Activated CD8-positive, alpha-beta T cell treated with anti-CD3 and anti-CD28 coated beads for 36 hours (primary cell): ENCODE measurements at regions not wholly inside any gene's neighbourhood (a gene's known extent, or its start where the extent isn't known, plus 50 kb on each side); places are given as distances from the start of the nearest gene placed in this dataset.
"Not testable (repeated sequence)": the region's sequence is repeated elsewhere in the genome, so short reads cannot be mapped to it uniquely, and the experiment has no call there.

Experiments
- ATAC-seq: fragments of 200-7000 bp; cut with Tn5 transposase; one replicate; pipeline ENCODE4 v1.10.0; 2021; ENCODE audit warnings: mild to moderate bottlenecking, moderate library complexity
- CTCF ChIA-PET: fragments of 350-600 bp; sonication (Branson Sonifier 250); formaldehyde crosslinking; loops from one replicate; lab custom pipeline; 2021; ENCODE audit warnings: antibody characterized with exemption; lab: Charles Lee
- POLR2A ChIA-PET: fragments of 350-600 bp; sonication (Branson Sonifier 250); formaldehyde crosslinking; loops from one replicate; lab custom pipeline; 2021; ENCODE audit warnings: antibody characterized with exemption; lab: Charles Lee
- DNase-seq: peaks from one replicate; pipeline ENCODE4 v3.0.0-alpha.2; 2020
- H3K27ac Mint-ChIP-seq: one replicate; pipeline ENCODE4 v1.8.0; 2021; ENCODE audit warnings: mild to moderate bottlenecking, mixed read lengths
- H3K27me3 Mint-ChIP-seq: one replicate; pipeline ENCODE4 v1.8.0; 2021; ENCODE audit warnings: mixed read lengths
- H3K36me3 Mint-ChIP-seq: one replicate; pipeline ENCODE4 v1.8.0; 2021; ENCODE audit warnings: low read depth, mixed read lengths
- H3K4me1 Mint-ChIP-seq: one replicate; pipeline ENCODE4 v1.8.0; 2021; ENCODE audit warnings: low read depth, mixed read lengths
- H3K4me3 Mint-ChIP-seq: one replicate; pipeline ENCODE4 v1.8.0; 2021; ENCODE audit warnings: mild to moderate bottlenecking, moderate library complexity, mixed read lengths
- H3K9me3 Mint-ChIP-seq: one replicate; pipeline ENCODE4 v1.8.0; 2021; ENCODE audit warnings: mixed read lengths
- intact Hi-C: fragments of 100-400 bp; cut with micrococcal nuclease; formaldehyde crosslinking; loops from one replicate; pipeline ENCODE4 v1.10.0; 2022
- TF ChIP-seq, protein P1 (sequence below): fragments of 200-600 bp; IDR thresholded peaks from one replicate; pipeline ENCODE4 v1.8.0; 2022; ENCODE audit warnings: antibody characterized with exemption, mild to moderate bottlenecking

DNA sequence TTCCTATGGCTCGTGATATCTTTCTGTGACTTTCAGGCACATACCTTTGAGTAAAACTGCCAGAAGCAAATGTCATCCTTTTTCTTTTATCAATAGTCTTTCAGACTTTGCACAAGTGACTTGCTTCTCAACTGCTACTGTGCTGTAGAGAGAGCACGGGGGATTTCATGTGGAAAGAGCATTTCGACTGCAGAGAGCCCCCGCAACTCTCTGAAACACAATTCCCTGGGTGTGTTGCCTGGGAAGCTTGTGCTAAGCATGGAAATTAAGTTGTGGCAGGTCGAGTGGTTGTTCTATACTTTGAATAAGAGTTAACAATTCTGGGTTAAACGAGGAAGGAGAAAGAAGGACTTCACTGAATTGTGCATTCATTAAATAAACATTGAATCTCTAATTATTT lies 659.1 kb downstream of the TDRD15 start:
- intact Hi-C loops, result no loop called here
- DNase-seq (no peak), ATAC-seq (no peak)
- POLR2A ChIA-PET, result no interaction called here
- Mint-ChIP-seq H3K36me3 (no peaks in the 10 kb centered on the region), H3K9me3 (peaks cover 3% of the 10 kb centered on the region), H3K4me3 (no peak overlapping the region), H3K4me1 (no peaks in the 10 kb centered on the region), H3K27me3 (no peaks in the 10 kb centered on the region), H3K27ac (no peak overlapping the region)
- CTCF ChIA-PET, result no interaction called here
- TF ChIP-seq, protein P1, sequence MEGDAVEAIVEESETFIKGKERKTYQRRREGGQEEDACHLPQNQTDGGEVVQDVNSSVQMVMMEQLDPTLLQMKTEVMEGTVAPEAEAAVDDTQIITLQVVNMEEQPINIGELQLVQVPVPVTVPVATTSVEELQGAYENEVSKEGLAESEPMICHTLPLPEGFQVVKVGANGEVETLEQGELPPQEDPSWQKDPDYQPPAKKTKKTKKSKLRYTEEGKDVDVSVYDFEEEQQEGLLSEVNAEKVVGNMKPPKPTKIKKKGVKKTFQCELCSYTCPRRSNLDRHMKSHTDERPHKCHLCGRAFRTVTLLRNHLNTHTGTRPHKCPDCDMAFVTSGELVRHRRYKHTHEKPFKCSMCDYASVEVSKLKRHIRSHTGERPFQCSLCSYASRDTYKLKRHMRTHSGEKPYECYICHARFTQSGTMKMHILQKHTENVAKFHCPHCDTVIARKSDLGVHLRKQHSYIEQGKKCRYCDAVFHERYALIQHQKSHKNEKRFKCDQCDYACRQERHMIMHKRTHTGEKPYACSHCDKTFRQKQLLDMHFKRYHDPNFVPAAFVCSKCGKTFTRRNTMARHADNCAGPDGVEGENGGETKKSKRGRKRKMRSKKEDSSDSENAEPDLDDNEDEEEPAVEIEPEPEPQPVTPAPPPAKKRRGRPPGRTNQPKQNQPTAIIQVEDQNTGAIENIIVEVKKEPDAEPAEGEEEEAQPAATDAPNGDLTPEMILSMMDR, result no peak

- H3K27me3 Mint-ChIP-seq, result no peaks in the 10 kb centered on the region
- TF ChIP-seq, protein P1, result no peak
- intact Hi-C loops, result no loop called here
- no peak for DNase-seq
- ChIA-PET POLR2A (no interaction called here), CTCF (no interaction called here)
- H3K27ac Mint-ChIP-seq, result no peak overlapping the region
- no peaks in the 10 kb centered on the region for H3K36me3 Mint-ChIP-seq
- no peaks in the 10 kb centered on the region for H3K4me1 Mint-ChIP-seq
- H3K9me3 Mint-ChIP-seq, result peaks cover 2% of the 10 kb centered on the region
- no peak for ATAC-seq
- no peak overlapping the region for H3K4me3 Mint-ChIP-seq
Measured at GRCh38 chr2:21787941-21788340, 664.2 kb downstream of the TDRD15 start.

DNA sequence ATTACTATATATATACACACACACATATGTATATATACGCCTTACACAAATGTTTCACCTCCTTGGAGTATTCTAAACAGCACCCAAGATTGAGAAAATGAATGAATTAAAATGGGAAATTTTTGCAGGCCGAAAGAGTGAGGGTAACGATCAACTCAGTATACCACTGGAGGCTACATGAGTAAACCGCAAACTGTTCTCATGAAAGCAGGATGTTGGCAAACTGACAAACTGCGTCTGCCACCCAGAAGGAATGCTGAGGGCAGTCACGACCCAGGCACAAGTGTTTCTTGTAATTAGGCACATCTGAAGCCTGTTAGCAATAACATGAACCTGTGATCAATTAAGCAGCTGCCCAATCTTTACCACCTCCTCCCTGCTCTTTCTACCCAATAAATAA lies 666.5 kb downstream of the TDRD15 start:
- H3K27me3 Mint-ChIP-seq, H3K4me1 Mint-ChIP-seq, DNase-seq, H3K9me3 Mint-ChIP-seq, H3K27ac Mint-ChIP-seq, intact Hi-C loops, POLR2A ChIA-PET, CTCF ChIA-PET, H3K4me3 Mint-ChIP-seq, H3K36me3 Mint-ChIP-seq, ATAC-seq: not testable (repeated sequence)

GRCh38 chr2:21792571-21792970 lies 668.8 kb downstream of the TDRD15 start:
- H3K9me3 Mint-ChIP-seq, result no peaks in the 10 kb centered on the region
- POLR2A ChIA-PET, result no interaction called here
- CTCF ChIA-PET, result no interaction called here
- intact Hi-C loops, result no loop called here
- H3K27ac Mint-ChIP-seq, result no peak overlapping the region
- no peaks in the 10 kb centered on the region for H3K36me3 Mint-ChIP-seq
- no peaks in the 10 kb centered on the region for H3K4me1 Mint-ChIP-seq
- H3K27me3 Mint-ChIP-seq, result no peaks in the 10 kb centered on the region
- TF ChIP-seq, protein P1, result no peak
- no peak overlapping the region for H3K4me3 Mint-ChIP-seq
- ATAC-seq (no peak), DNase-seq (no peak)

- Mint-ChIP-seq H3K9me3 (no peaks in the 10 kb centered on the region), H3K27me3 (no peaks in the 10 kb centered on the region), H3K4me3 (no peak overlapping the region), H3K36me3 (no peaks in the 10 kb centered on the region), H3K27ac (no peak overlapping the region), H3K4me1 (no peaks in the 10 kb centered on the region)
- intact Hi-C loops, result no loop called here
- CTCF ChIA-PET, result no interaction called here
- DNase-seq, result no peak
- ATAC-seq, result no peak
- TF ChIP-seq, protein P1, result no peak
- POLR2A ChIA-PET, result no interaction called here
Measured at GRCh38 chr2:21793461-21793860, 669.7 kb downstream of the TDRD15 start.

- CTCF ChIA-PET, result no interaction called here
- TF ChIP-seq, protein P1, result no peak
- intact Hi-C loops, result no loop called here
- Mint-ChIP-seq H3K27me3 (no peaks in the 10 kb centered on the region), H3K4me3 (no peak overlapping the region), H3K9me3 (no peaks in the 10 kb centered on the region), H3K27ac (no peak overlapping the region), H3K4me1 (no peaks in the 10 kb centered on the region), H3K36me3 (no peaks in the 10 kb centered on the region)
- POLR2A ChIA-PET, result no interaction called here
- DNase-seq (no peak), ATAC-seq (no peak)
Measured at GRCh38 chr2:21794611-21795010, 670.8 kb downstream of the TDRD15 start.
